H9 (cell line): ENCODE measurements at regions not wholly inside any gene's neighbourhood (a gene's known extent, or its start where the extent isn't known, plus 50 kb on each side); places are given as distances from the start of the nearest gene placed in this dataset.
A peak's percentile ranks its signal among the peaks of the same experiment; 100 is the strongest.

ENCODE experiments used
- DNase-seq: peaks from one replicate; pipeline ENCODE4 v3.0.0-alpha.2; 2017
- H2AFZ ChIP-seq: one replicate; pipeline ENCODE4 v1.6.1; 2013; ENCODE audit warnings: mild to moderate bottlenecking, low read length, control low read depth, moderate library complexity
- H2AK5ac ChIP-seq: 2 replicates; pipeline ENCODE4 v1.6.1; 2013; ENCODE audit warnings: low read length, control low read depth, mixed read lengths; ENCODE audit not compliant: insufficient read length
- H2BK120ac ChIP-seq: one replicate; pipeline ENCODE4 v1.6.1; 2013; ENCODE audit warnings: low read depth, mild to moderate bottlenecking, low read length, control low read depth, inconsistent platforms; ENCODE audit not compliant: poor library complexity, severe bottlenecking
- H2BK12ac ChIP-seq: 2 replicates; pipeline ENCODE4 v1.6.1; 2013; ENCODE audit warnings: low read length, control low read depth, mixed read lengths, low read depth; ENCODE audit not compliant: insufficient read length
- H2BK15ac ChIP-seq: 2 replicates; pipeline ENCODE4 v1.6.1; 2013; ENCODE audit warnings: low read depth, low read length, control low read depth
- H2BK20ac ChIP-seq: one replicate; pipeline ENCODE4 v1.6.1; 2013; ENCODE audit warnings: low read depth, mild to moderate bottlenecking, low read length, control low read depth, inconsistent platforms; ENCODE audit not compliant: poor library complexity, severe bottlenecking
- H2BK5ac ChIP-seq: 2 replicates; pipeline ENCODE4 v1.6.1; 2013; ENCODE audit warnings: low read length, control low read depth, mixed read lengths; ENCODE audit not compliant: insufficient read length
- H3K14ac ChIP-seq: 2 replicates; pipeline ENCODE4 v1.6.1; 2013; ENCODE audit warnings: low read length, control low read depth; ENCODE audit not compliant: insufficient read depth
- H3K18ac ChIP-seq: 2 replicates; pipeline ENCODE4 v1.6.1; 2013; ENCODE audit warnings: low read depth, mild to moderate bottlenecking, mixed read lengths, low read length, control low read depth; ENCODE audit not compliant: insufficient read length
- H3K23ac ChIP-seq: 2 replicates; pipeline ENCODE4 v1.6.1; 2013; ENCODE audit warnings: low read length, control low read depth, mixed read lengths, low read depth; ENCODE audit not compliant: insufficient read length
- H3K23me2 ChIP-seq: 2 replicates; pipeline ENCODE4 v1.6.1; 2013; ENCODE audit warnings: low read depth, mild to moderate bottlenecking, mixed read lengths, low read length, control low read depth; ENCODE audit not compliant: insufficient read length, poor library complexity, severe bottlenecking
- H3K27ac ChIP-seq: 2 replicates; pipeline ENCODE4 v1.5.1; 2013; ENCODE audit warnings: low read length, control low read depth, mixed read lengths, low read depth; ENCODE audit not compliant: insufficient read length
- H3K27me3 ChIP-seq: 2 replicates; pipeline ENCODE4 v1.6.1; 2013; ENCODE audit warnings: low read length, control low read depth, inconsistent platforms; ENCODE audit not compliant: insufficient read depth
- H3K4ac ChIP-seq: 2 replicates; pipeline ENCODE4 v1.6.1; 2013; ENCODE audit warnings: low read depth, mild to moderate bottlenecking, control low read depth, inconsistent platforms, low read length, moderate library complexity
- H3K4me1 ChIP-seq: 2 replicates; pipeline ENCODE4 v1.6.1; 2013; ENCODE audit warnings: low read length, control low read depth, inconsistent platforms; ENCODE audit not compliant: insufficient read depth
- H3K4me2 ChIP-seq: 2 replicates; pipeline ENCODE4 v1.6.1; 2013; ENCODE audit warnings: low read length, control low read depth, mixed read lengths; ENCODE audit not compliant: insufficient read length, insufficient read depth
- H3K56ac ChIP-seq: 2 replicates; pipeline ENCODE4 v1.6.1; 2013; ENCODE audit warnings: low read depth, mild to moderate bottlenecking, mixed read lengths, low read length, control low read depth; ENCODE audit not compliant: insufficient read length
- H3K79me1 ChIP-seq: 2 replicates; pipeline ENCODE4 v1.6.1; 2013; ENCODE audit warnings: low read depth, mild to moderate bottlenecking, moderate library complexity, low read length, control low read depth, inconsistent platforms; ENCODE audit not compliant: insufficient read depth, poor library complexity, severe bottlenecking
- H3K79me2 ChIP-seq: 2 replicates; pipeline ENCODE4 v1.6.1; 2013; ENCODE audit warnings: low read length, control low read depth, inconsistent platforms; ENCODE audit not compliant: insufficient read depth
- H3K9ac ChIP-seq: 2 replicates; pipeline ENCODE4 v1.6.1; 2013; ENCODE audit warnings: low read length, control low read depth, mixed read lengths; ENCODE audit not compliant: insufficient read length; ENCODE audit errors: extremely low read depth
- H3K9me3 ChIP-seq: one replicate; pipeline ENCODE4 v1.6.1; 2013; ENCODE audit warnings: low read depth, low read length, inconsistent platforms; ENCODE audit not compliant: control insufficient read depth
- H3T11ph ChIP-seq: one replicate; pipeline ENCODE4 v1.6.1; 2013; ENCODE audit warnings: mild to moderate bottlenecking, low read length, control low read depth, inconsistent platforms
- H4K20me1 ChIP-seq: one replicate; pipeline ENCODE4 v1.6.1; 2013; ENCODE audit not compliant: control insufficient read depth, insufficient read length, insufficient read depth
- H4K5ac ChIP-seq: 2 replicates; pipeline ENCODE4 v1.6.1; 2013; ENCODE audit warnings: low read depth, mild to moderate bottlenecking, mixed read lengths, low read length, control low read depth; ENCODE audit not compliant: insufficient read length
- H4K8ac ChIP-seq: replicated peaks from 2 replicates; pipeline ENCODE4 v1.6.1; 2013; ENCODE audit warnings: low read length, control low read depth, mixed read lengths, low read depth; ENCODE audit not compliant: insufficient read length
- H4K91ac ChIP-seq: 2 replicates; pipeline ENCODE4 v1.6.1; 2013; ENCODE audit warnings: low read depth, mild to moderate bottlenecking, moderate library complexity, mixed read lengths, low read length, control low read depth; ENCODE audit not compliant: insufficient read length
- H3K27ac Mint-ChIP-seq, 3 experiments: 2 replicates in 2 of 3; 3 replicates in 1 of 3; pipeline ENCODE4 v1.8.0; 2020 to 2021; ENCODE audit warnings: mixed read lengths in 3 of 3, mild to moderate bottlenecking in 1 of 3, moderate library complexity in 1 of 3
- H3K27me3 Mint-ChIP-seq: 2 replicates; pipeline ENCODE4 v1.8.0; 2021; ENCODE audit warnings: low read depth, mild to moderate bottlenecking, moderate library complexity, mixed read lengths
- H3K36me3 Mint-ChIP-seq, 3 experiments: 2 replicates in 2 of 3; 3 replicates in 1 of 3; pipeline ENCODE4 v1.8.0; 2020 to 2021; ENCODE audit warnings: low read depth in 3 of 3, mixed read lengths in 3 of 3; ENCODE audit not compliant: insufficient read depth in 1 of 3
- H3K4me1 Mint-ChIP-seq, 2 experiments: 2 replicates each; pipeline ENCODE4 v1.8.0; 2020; ENCODE audit warnings: mixed read lengths in 2 of 2
- H3K4me3 Mint-ChIP-seq, 2 experiments: 2 replicates in 1 of 2; 3 replicates in 1 of 2; pipeline ENCODE4 v1.8.0; 2020 to 2021; ENCODE audit warnings: mild to moderate bottlenecking in 2 of 2, mixed read lengths in 2 of 2, moderate library complexity in 1 of 2
- H3K9me3 Mint-ChIP-seq, 2 experiments: 2 replicates in 1 of 2; 3 replicates in 1 of 2; pipeline ENCODE4 v1.8.0; 2020; ENCODE audit warnings: mild to moderate bottlenecking in 2 of 2, mixed read lengths in 2 of 2, moderate library complexity in 1 of 2
- CTCF ChIP-seq: fragments of 200-600 bp; sonication (generic); conservative IDR thresholded peaks from 3 replicates; pipeline ENCODE4 v1.8.0; 2021; ENCODE audit warnings: antibody characterized with exemption, mild to moderate bottlenecking
- WGBS: extraction: QIAGEN DNeasy Blood & Tissue Kit; methylation state at CpG from one replicate; pipeline ENCODE4 v1.1.7; 2013; ENCODE audit warnings: missing lambda C conversion rate, low lambda C conversion rate, mixed read lengths; ENCODE audit not compliant: insufficient read length; ENCODE audit errors: extremely low coverage; 5-methylcytosine and 5-hydroxymethylcytosine counted together

- H3K23me2 ChIP-seq = no peaks in the 10 kb centered on the region
- no peak overlapping the region for H2BK15ac ChIP-seq
- H3T11ph ChIP-seq = no peak overlapping the region
- no peak overlapping the region for H3K27ac Mint-ChIP-seq
- H2BK120ac ChIP-seq = no peak overlapping the region
- no peaks in the 10 kb centered on the region for H3K9me3 ChIP-seq
- peaks cover 42% of the 10 kb centered on the region for H3K27me3 Mint-ChIP-seq
- no peaks in the 10 kb centered on the region for H4K20me1 ChIP-seq
- H3K4me2 ChIP-seq = no peak overlapping the region
- H3K9ac ChIP-seq = no peak overlapping the region
- no peaks in the 10 kb centered on the region for H3K79me2 ChIP-seq
- no peak overlapping the region for H4K5ac ChIP-seq
- no peak overlapping the region for H3K4ac ChIP-seq
- H3K27ac ChIP-seq = no peak overlapping the region
- H4K8ac ChIP-seq = no peak overlapping the region
- H3K23ac ChIP-seq = no peak overlapping the region
- H3K79me1 ChIP-seq = no peaks in the 10 kb centered on the region
- no peaks in the 10 kb centered on the region for H3K27me3 ChIP-seq
- no CpG with 5 or more reads among the region's 14 CpGs for WGBS
- H3K9me3 Mint-ChIP-seq = no peaks in the 10 kb centered on the region
- no peak overlapping the region for H3K4me3 Mint-ChIP-seq
- H2BK12ac ChIP-seq = no peak overlapping the region
- DNase-seq = no peak
- H2BK5ac ChIP-seq = no peak overlapping the region
- no peak overlapping the region for H2BK20ac ChIP-seq
- no peak overlapping the region for H2AK5ac ChIP-seq
- no peaks in the 10 kb centered on the region; a peak in 1 of 7 replicates for H3K36me3 Mint-ChIP-seq
- no peaks in the 10 kb centered on the region; the same call in 1 of the 2 replicates for H3K4me1 ChIP-seq
- no peak overlapping the region for H4K91ac ChIP-seq
- H3K18ac ChIP-seq = no peak overlapping the region
- no peak overlapping the region for H2AFZ ChIP-seq
- TF ChIP-seq CTCF = no peak
- H3K14ac ChIP-seq = peak overlapping the region; percentile 61; the same call in 1 of the 2 replicates
- H3K56ac ChIP-seq = no peak overlapping the region
- H3K4me1 Mint-ChIP-seq = peaks cover 12 to 26% of the 10 kb centered on the region in 2 experiments
Measured at GRCh38 chr15:93247466-93248121, 158.6 kb upstream of the RGMA start.
